CD4-positive, alpha-beta memory T cell (primary cell): ENCODE measurements at regions not wholly inside any gene's neighbourhood (a gene's known extent, or its start where the extent isn't known, plus 50 kb on each side); places are given as distances from the start of the nearest gene placed in this dataset.

Experiments
- CTCF ChIA-PET: fragments of 350-600 bp; sonication (Branson Sonifier 250); formaldehyde crosslinking; loops from one replicate; lab custom pipeline; 2021; ENCODE audit warnings: inconsistent platforms; ENCODE audit not compliant: partially characterized antibody; lab: Charles Lee
- POLR2A ChIA-PET: fragments of 350-600 bp; sonication (Branson Sonifier 250); formaldehyde crosslinking; loops from one replicate; lab custom pipeline; 2021; ENCODE audit not compliant: partially characterized antibody; lab: Charles Lee
- DNase-seq, 5 donors: peaks; one replicate each; pipeline versions ENCODE4 v3.0.0 to v3.0.0-alpha.2; 2020 to 2022; ENCODE audit warnings: mixed read lengths in 1 of 5
- H3K27ac ChIP-seq: one replicate; pipeline ENCODE4 v1.7.0; 2013; ENCODE audit warnings: low read depth, low read length
- H3K27me3 ChIP-seq: 2 replicates; pipeline ENCODE4 v1.7.0; 2013; ENCODE audit warnings: mild to moderate bottlenecking, low read length, moderate library complexity; ENCODE audit not compliant: insufficient read depth
- H3K36me3 ChIP-seq: 2 replicates; pipeline ENCODE4 v1.7.0; 2013; ENCODE audit warnings: mild to moderate bottlenecking, low read length, moderate library complexity; ENCODE audit not compliant: insufficient read depth
- H3K4me1 ChIP-seq: 2 replicates; pipeline ENCODE4 v1.7.0; 2013; ENCODE audit warnings: mild to moderate bottlenecking, low read length, moderate library complexity; ENCODE audit not compliant: insufficient read depth
- H3K4me3 ChIP-seq, 2 donors: one replicate each; pipeline ENCODE4 v1.7.0; 2013; ENCODE audit warnings: low read length in 2 of 2, mild to moderate bottlenecking in 1 of 2
- H3K9me3 ChIP-seq, 2 donors: one replicate each; pipeline ENCODE4 v1.7.0; 2013; ENCODE audit warnings: low read length in 2 of 2, control low read depth in 1 of 2; ENCODE audit not compliant: control insufficient read depth in 1 of 2
- H3K27ac Mint-ChIP-seq, 7 donors: one replicate each; pipeline ENCODE4 v1.8.0; 2020 to 2021; ENCODE audit warnings: mixed read lengths in 7 of 7, mild to moderate bottlenecking in 6 of 7, inconsistent platforms in 3 of 7, moderate library complexity in 3 of 7
- H3K27me3 Mint-ChIP-seq, 2 donors: one replicate each; pipeline ENCODE4 v1.8.0; 2020 to 2021; ENCODE audit warnings: mixed read lengths in 2 of 2
- H3K36me3 Mint-ChIP-seq, 2 donors: one replicate each; pipeline ENCODE4 v1.8.0; 2020 to 2021; ENCODE audit warnings: mixed read lengths in 2 of 2, inconsistent platforms in 1 of 2, mild to moderate bottlenecking in 1 of 2
- H3K4me1 Mint-ChIP-seq, 4 donors: one replicate each; pipeline ENCODE4 v1.8.0; 2020 to 2021; ENCODE audit warnings: mixed read lengths in 4 of 4, mild to moderate bottlenecking in 1 of 4
- H3K4me3 Mint-ChIP-seq, 8 donors: one replicate each; pipeline ENCODE4 v1.8.0; 2020 to 2021; ENCODE audit warnings: mixed read lengths in 8 of 8, mild to moderate bottlenecking in 7 of 8, moderate library complexity in 6 of 8, inconsistent platforms in 3 of 8
- H3K9me3 Mint-ChIP-seq, 8 donors: one replicate each; pipeline ENCODE4 v1.8.0; 2020 to 2021; ENCODE audit warnings: mixed read lengths in 8 of 8, mild to moderate bottlenecking in 5 of 8, inconsistent platforms in 3 of 8, moderate library complexity in 1 of 8
- intact Hi-C: fragments of 100-400 bp; cut with micrococcal nuclease; formaldehyde crosslinking; loops from one replicate; pipeline ENCODE4 v1.15.1; 2023

DNA sequence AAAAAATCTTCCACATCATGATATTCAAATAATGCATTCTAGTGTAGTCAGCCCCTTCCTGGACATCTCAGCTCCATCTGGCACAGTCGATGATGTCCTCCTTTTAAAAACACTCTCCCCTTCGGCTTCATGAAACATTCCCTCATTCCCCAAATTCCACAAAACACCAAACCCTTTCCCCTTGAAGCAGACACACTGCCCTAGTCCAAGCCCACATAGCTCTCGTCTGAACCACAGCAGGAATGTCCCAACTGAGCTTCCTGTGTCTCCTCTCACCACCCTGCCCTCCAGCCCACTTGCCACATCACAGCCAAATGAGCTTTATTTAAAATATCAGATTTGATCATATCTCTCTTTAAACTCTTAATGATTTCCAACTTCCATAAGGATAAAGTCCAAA lies 106.4 kb upstream of the CARMIL1 start:
- Histone ChIP-seq H3K4me1 (no peaks in the 10 kb centered on the region), H3K9me3 (no peaks in the 10 kb centered on the region), H3K4me3 (no peak overlapping the region), H3K27me3 (no peaks in the 10 kb centered on the region), H3K36me3 (no peaks in the 10 kb centered on the region), H3K27ac (no peak overlapping the region)
- H3K27me3 Mint-ChIP-seq, result peaks cover 0 to 2% of the 10 kb centered on the region in 2 donors
- intact Hi-C loops, result no loop called here
- H3K27ac Mint-ChIP-seq, result peak overlapping the region in 1 of 7 donors; percentile 8
- no peaks in the 10 kb centered on the region for H3K9me3 Mint-ChIP-seq
- POLR2A ChIA-PET, result no interaction called here
- H3K4me3 Mint-ChIP-seq, result no peak overlapping the region
- H3K4me1 Mint-ChIP-seq, result peaks cover 0 to 1% (median 0%) of the 10 kb centered on the region in 4 donors
- CTCF ChIA-PET, result interaction anchor here (1.2 kb wide), 1 partner anchor 10 kb away, joined by 4 read pairs; no protein-coding TSS in a partner anchor
- no peaks in the 10 kb centered on the region for H3K36me3 Mint-ChIP-seq
- no peak for DNase-seq

DNA sequence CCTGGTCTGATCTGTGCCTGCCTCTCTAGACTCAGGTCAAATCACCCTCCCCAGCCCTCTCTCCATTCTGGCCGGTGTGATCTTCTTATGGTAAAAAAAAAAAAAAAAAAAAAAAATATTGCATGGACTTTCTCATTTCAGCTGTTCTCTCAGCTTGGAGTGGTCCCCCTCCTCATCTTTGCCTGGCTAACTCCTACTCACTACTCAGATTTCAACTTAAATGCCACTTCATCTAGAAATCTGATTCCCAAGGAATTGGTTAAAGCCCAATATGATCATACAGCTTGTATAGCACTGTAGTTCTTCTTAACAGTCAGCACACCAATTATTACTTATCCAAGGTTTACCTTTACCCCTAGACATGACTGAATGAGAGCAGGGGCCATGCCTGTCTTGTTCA lies 105.9 kb upstream of the CARMIL1 start:
- Mint-ChIP-seq H3K27ac (no peak overlapping the region), H3K27me3 (peaks cover under 1 to 2% of the 10 kb centered on the region in 2 donors), H3K4me1 (peaks cover 0 to 1% (median 0%) of the 10 kb centered on the region in 4 donors), H3K9me3 (no peaks in the 10 kb centered on the region), H3K4me3 (no peak overlapping the region), H3K36me3 (no peaks in the 10 kb centered on the region)
- H3K27me3 ChIP-seq, result no peaks in the 10 kb centered on the region
- no peak overlapping the region for H3K27ac ChIP-seq
- no peak overlapping the region for H3K4me3 ChIP-seq
- H3K36me3 ChIP-seq, result no peaks in the 10 kb centered on the region
- H3K4me1 ChIP-seq, result no peaks in the 10 kb centered on the region
- no peaks in the 10 kb centered on the region for H3K9me3 ChIP-seq
- DNase-seq, result no peak
- POLR2A ChIA-PET, result no interaction called here
- CTCF ChIA-PET, result interaction anchor here (1.2 kb wide), 1 partner anchor 10 kb away, joined by 4 read pairs; no protein-coding TSS in a partner anchor
- intact Hi-C loops, result no loop called here

DNA sequence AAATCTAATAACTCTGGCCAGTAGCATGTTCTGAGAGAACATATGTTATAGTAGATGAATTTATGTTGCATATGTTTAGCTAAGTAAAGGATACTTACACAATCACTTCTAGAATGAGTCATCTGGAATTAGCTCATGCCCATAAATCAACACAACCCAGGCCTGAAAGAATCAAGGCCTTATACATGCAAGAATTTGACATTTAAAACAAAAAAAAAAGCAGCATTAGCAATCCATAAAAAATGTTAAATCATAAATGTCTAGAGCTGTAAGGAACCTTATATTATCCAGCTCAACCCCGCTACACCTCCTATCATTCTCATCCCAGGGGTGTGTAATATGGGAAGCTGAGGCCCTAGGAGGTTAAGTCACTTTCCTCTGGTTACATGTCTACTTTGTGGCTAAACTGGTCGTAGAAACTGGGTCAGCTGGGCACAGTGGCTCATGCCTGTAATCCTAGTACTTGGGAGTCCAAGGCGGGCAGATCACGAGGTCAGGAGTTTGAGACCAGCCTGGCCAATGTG lies 105.2 kb upstream of the CARMIL1 start:
- Histone ChIP-seq H3K27me3 (no peaks in the 10 kb centered on the region), H3K9me3 (no peaks in the 10 kb centered on the region), H3K36me3 (no peaks in the 10 kb centered on the region), H3K27ac (no peak overlapping the region), H3K4me1 (no peaks in the 10 kb centered on the region), H3K4me3 (no peak overlapping the region)
- H3K27ac Mint-ChIP-seq, result peak overlapping the region in 1 of 7 donors; percentile 34
- no peak for DNase-seq
- peaks cover 0 to 1% (median 0%) of the 10 kb centered on the region in 4 donors for H3K4me1 Mint-ChIP-seq
- intact Hi-C loops, result no loop called here
- ChIA-PET CTCF (interaction anchor here (0.6 to 1.1 kb wide), 2 partner anchors 167 to 593 kb away, joined by 3 read pairs; no protein-coding TSS in a partner anchor), POLR2A (interaction anchor here (0.5 kb wide), 1 partner anchor 147 kb away, joined by 3 read pairs; no protein-coding TSS in a partner anchor)
- H3K27me3 Mint-ChIP-seq, result peaks cover 2 to 3% of the 10 kb centered on the region in 2 donors
- H3K36me3 Mint-ChIP-seq, result no peaks in the 10 kb centered on the region
- H3K9me3 Mint-ChIP-seq, result no peaks in the 10 kb centered on the region
- no peak overlapping the region for H3K4me3 Mint-ChIP-seq

DNA sequence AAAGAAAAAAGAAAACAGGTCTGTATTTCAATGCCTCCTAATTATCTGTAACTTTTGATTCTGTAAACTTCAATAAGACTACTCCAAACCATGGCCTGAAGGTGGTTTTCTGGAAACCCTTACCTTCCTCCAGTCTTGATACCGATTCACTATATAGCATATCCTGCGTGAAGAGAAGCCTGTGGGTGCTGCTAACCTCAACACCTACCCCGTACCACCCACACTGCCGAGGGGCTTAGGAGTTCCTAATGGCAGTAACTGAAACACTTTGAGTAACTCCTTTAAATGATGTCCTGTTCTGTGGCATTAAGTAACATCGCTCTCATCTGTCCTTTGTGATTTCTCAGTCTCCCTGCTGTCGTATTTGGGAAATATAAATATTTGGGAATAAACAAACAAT lies 104.5 kb upstream of the CARMIL1 start:
- H3K4me1 ChIP-seq, result no peaks in the 10 kb centered on the region
- CTCF ChIA-PET, result interaction anchor here (0.6 to 1.1 kb wide), 3 partner anchors 149 to 594 kb away, joined by 3 read pairs; no protein-coding TSS in a partner anchor
- intact Hi-C loops, result no loop called here
- no peaks in the 10 kb centered on the region for H3K9me3 ChIP-seq
- peaks cover 2 to 5% of the 10 kb centered on the region in 2 donors for H3K27me3 Mint-ChIP-seq
- no peak for DNase-seq
- no peak overlapping the region for H3K4me3 Mint-ChIP-seq
- POLR2A ChIA-PET, result no interaction called here
- H3K4me3 ChIP-seq, result no peak overlapping the region
- H3K9me3 Mint-ChIP-seq, result no peaks in the 10 kb centered on the region
- peaks cover 0 to 1% (median 0%) of the 10 kb centered on the region in 4 donors for H3K4me1 Mint-ChIP-seq
- H3K27me3 ChIP-seq, result no peaks in the 10 kb centered on the region
- no peaks in the 10 kb centered on the region for H3K36me3 Mint-ChIP-seq
- no peak overlapping the region for H3K27ac ChIP-seq
- H3K27ac Mint-ChIP-seq, result peak overlapping the region in 1 of 7 donors; percentile 38
- H3K36me3 ChIP-seq, result no peaks in the 10 kb centered on the region

DNA sequence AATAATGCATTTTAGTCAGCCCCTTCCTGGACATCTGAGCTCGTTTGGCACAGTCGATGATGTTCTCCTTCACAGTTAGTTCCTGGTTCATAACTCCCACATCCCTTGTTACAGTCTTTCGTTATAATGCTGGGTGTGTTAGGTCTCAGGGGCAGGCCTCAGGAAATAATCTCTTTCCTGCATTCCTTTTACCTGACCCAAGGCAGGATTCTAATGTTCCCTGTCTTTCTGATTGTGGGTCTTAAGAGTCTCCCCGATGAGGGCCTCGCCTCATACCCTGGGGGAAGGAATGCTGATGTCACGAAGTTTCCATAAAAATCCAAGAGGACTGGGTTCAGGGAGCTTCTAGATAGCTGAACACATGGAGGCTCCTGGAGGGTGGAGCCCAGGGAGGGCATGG lies 104.0 kb upstream of the CARMIL1 start:
- H3K27ac ChIP-seq, result no peak overlapping the region
- ChIA-PET POLR2A (no interaction called here), CTCF (interaction anchor here (0.9 kb wide), 1 partner anchor 149 kb away, joined by 3 read pairs; no protein-coding TSS in a partner anchor)
- Mint-ChIP-seq H3K27ac (no peak overlapping the region), H3K9me3 (no peaks in the 10 kb centered on the region), H3K4me3 (no peak overlapping the region), H3K36me3 (no peaks in the 10 kb centered on the region), H3K27me3 (peaks cover 2 to 5% of the 10 kb centered on the region in 2 donors), H3K4me1 (peaks cover 0 to 1% (median 0%) of the 10 kb centered on the region in 4 donors)
- no peaks in the 10 kb centered on the region for H3K9me3 ChIP-seq
- H3K4me3 ChIP-seq, result no peak overlapping the region
- no peaks in the 10 kb centered on the region for H3K36me3 ChIP-seq
- no peak for DNase-seq
- H3K4me1 ChIP-seq, result no peaks in the 10 kb centered on the region
- intact Hi-C loops, result no loop called here
- no peaks in the 10 kb centered on the region for H3K27me3 ChIP-seq

DNA sequence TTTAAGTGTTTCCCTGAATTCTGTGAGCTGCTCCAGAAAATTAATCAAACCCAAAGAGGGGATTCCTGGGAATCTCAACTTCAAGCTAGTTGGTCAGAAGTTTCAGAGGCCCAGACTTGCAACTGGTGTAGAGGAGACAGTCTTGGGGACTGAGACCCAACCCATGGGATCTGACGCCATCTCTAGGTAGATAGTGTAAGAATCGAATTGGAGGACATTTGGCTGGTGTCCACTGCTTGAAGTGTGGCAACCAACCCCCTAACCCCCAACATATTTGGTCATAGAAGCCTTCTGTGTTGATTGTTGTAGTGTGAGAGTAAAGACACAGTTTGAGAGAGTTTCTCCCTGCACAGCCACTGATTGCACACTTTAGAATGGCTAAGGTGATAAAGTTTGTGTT lies 103.5 kb upstream of the CARMIL1 start:
- Mint-ChIP-seq H3K4me1 (peaks cover 0 to 1% (median 0%) of the 10 kb centered on the region in 4 donors), H3K27ac (no peak overlapping the region), H3K27me3 (peaks cover 2 to 5% of the 10 kb centered on the region in 2 donors), H3K9me3 (no peaks in the 10 kb centered on the region), H3K4me3 (no peak overlapping the region), H3K36me3 (no peaks in the 10 kb centered on the region)
- ChIA-PET CTCF (interaction anchor here (0.9 kb wide), 1 partner anchor 150 kb away, joined by 3 read pairs; no protein-coding TSS in a partner anchor), POLR2A (no interaction called here)
- intact Hi-C loops, result no loop called here
- H3K9me3 ChIP-seq, result no peaks in the 10 kb centered on the region
- no peaks in the 10 kb centered on the region for H3K36me3 ChIP-seq
- H3K4me1 ChIP-seq, result no peaks in the 10 kb centered on the region
- DNase-seq, result no peak
- no peaks in the 10 kb centered on the region for H3K27me3 ChIP-seq
- no peak overlapping the region for H3K27ac ChIP-seq
- H3K4me3 ChIP-seq, result no peak overlapping the region

DNA sequence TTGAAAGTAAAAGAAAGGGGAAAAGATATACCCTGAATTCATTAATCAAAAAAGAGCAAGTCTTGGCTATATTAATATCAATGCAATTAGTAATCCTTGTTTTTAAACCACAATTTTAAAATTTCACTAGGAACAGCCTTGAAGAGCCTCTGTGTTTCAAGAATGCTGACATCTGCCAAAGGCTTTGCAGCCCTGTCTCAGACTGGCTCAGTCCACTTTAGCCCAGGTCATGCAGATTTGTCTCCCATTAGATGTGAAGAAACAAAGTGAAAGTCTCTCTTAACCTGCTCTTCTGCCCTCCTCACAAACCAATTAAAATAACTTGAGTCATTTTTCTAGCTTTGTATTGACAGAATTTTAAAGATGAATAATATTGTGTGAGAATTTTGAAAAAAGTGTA lies 102.7 kb upstream of the CARMIL1 start:
- POLR2A ChIA-PET, result no interaction called here
- no peak for DNase-seq
- H3K9me3 ChIP-seq, result no peaks in the 10 kb centered on the region
- no peak overlapping the region for H3K27ac ChIP-seq
- no peaks in the 10 kb centered on the region for H3K36me3 Mint-ChIP-seq
- peaks cover 2 to 5% of the 10 kb centered on the region in 2 donors for H3K27me3 Mint-ChIP-seq
- H3K4me1 Mint-ChIP-seq, result peaks cover 0 to 1% (median 0%) of the 10 kb centered on the region in 4 donors
- no peaks in the 10 kb centered on the region for H3K36me3 ChIP-seq
- H3K4me1 ChIP-seq, result no peaks in the 10 kb centered on the region
- CTCF ChIA-PET, result no interaction called here
- H3K27me3 ChIP-seq, result no peaks in the 10 kb centered on the region
- H3K4me3 Mint-ChIP-seq, result no peak overlapping the region
- no peaks in the 10 kb centered on the region for H3K9me3 Mint-ChIP-seq
- H3K27ac Mint-ChIP-seq, result no peak overlapping the region
- no peak overlapping the region for H3K4me3 ChIP-seq
- intact Hi-C loops, result no loop called here
